ENCODE measurements at regions not wholly inside any gene's neighbourhood (a gene's known extent, or its start where the extent isn't known, plus 50 kb on each side); places are given as distances from the start of the nearest gene placed in this dataset.

DNA sequence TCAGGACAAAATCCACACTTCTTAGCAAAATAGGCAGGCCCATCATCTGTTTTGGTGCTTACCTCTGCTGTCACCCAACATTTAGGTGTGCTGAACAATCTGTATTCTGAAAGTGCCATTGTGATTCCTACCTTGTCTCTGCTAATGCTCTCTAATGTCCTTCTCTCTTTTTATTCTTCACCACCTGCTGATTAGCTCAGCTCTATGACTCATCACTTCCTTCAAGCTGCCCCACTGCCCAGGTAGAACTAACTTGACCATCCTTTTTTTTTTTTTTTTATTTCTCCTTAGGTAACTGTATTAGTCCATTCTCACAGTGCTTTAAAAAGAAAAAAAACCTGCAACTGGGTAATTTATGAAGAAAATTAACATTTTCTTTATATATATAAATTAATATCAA, 478.7 kb upstream of the POU3F3 start:
- no peak for TF ChIP-seq EZH2 (IDR thresholded peaks at IDR 0.05; ENCODE audit: borderline replicate concordance, low read length)
- TF ChIP-seq, protein P1, sequence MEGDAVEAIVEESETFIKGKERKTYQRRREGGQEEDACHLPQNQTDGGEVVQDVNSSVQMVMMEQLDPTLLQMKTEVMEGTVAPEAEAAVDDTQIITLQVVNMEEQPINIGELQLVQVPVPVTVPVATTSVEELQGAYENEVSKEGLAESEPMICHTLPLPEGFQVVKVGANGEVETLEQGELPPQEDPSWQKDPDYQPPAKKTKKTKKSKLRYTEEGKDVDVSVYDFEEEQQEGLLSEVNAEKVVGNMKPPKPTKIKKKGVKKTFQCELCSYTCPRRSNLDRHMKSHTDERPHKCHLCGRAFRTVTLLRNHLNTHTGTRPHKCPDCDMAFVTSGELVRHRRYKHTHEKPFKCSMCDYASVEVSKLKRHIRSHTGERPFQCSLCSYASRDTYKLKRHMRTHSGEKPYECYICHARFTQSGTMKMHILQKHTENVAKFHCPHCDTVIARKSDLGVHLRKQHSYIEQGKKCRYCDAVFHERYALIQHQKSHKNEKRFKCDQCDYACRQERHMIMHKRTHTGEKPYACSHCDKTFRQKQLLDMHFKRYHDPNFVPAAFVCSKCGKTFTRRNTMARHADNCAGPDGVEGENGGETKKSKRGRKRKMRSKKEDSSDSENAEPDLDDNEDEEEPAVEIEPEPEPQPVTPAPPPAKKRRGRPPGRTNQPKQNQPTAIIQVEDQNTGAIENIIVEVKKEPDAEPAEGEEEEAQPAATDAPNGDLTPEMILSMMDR (conservative IDR thresholded peaks at IDR 0.05 in 1 of 2, IDR thresholded peaks at IDR 0.05 in 1 of 2; ENCODE audit: extremely low read depth in 1 of 2, insufficient read depth in 1 of 2, low read depth in 1 of 2, low read length in 2 of 2): no peak

Data from mammary epithelial cell (primary cell).